ENCODE measurements at regions not wholly inside any gene's neighbourhood (a gene's known extent, or its start where the extent isn't known, plus 50 kb on each side); places are given as distances from the start of the nearest gene placed in this dataset.
"Not testable (repeated sequence)": the region's sequence is repeated elsewhere in the genome, so short reads cannot be mapped to it uniquely, and the experiment has no call there.

- ChIA-PET POLR2A (no interaction called here), CTCF (no interaction called here)
- ATAC-seq (no peak), DNase-seq (no peak)
- Mint-ChIP-seq H3K36me3 (ENCODE audit: low read depth) (no peaks in the 10 kb centered on the region), H3K4me3 (no peak overlapping the region), H3K27me3 (peaks cover 22% of the 10 kb centered on the region), H3K27ac (no peak overlapping the region), H3K9me3 (ENCODE audit: low read depth) (no peaks in the 10 kb centered on the region), H3K4me1 (no peaks in the 10 kb centered on the region)
- intact Hi-C loops (cut with DNase I, micrococcal nuclease) = no loop called here
Measured at GRCh38 chr17:37813751-37814150, 68.9 kb upstream of the HNF1B start.

- intact Hi-C loops (cut with DNase I, micrococcal nuclease); CTCF ChIA-PET; DNase-seq; H3K36me3 Mint-ChIP-seq (ENCODE audit: low read depth); ATAC-seq; H3K9me3 Mint-ChIP-seq (ENCODE audit: low read depth); H3K27ac Mint-ChIP-seq; H3K4me1 Mint-ChIP-seq; H3K4me3 Mint-ChIP-seq; POLR2A ChIA-PET; H3K27me3 Mint-ChIP-seq: not testable (repeated sequence)
Measured at GRCh38 chr17:37808846-37809245, 64.0 kb upstream of the HNF1B start.

GRCh38 chr17:37802712-37803416 lies 58.0 kb upstream of the HNF1B start:
- ATAC-seq (no peak), DNase-seq (no peak)
- Mint-ChIP-seq H3K4me3 (no peak overlapping the region), H3K27me3 (peaks cover 8% of the 10 kb centered on the region), H3K36me3 (ENCODE audit: low read depth) (no peaks in the 10 kb centered on the region), H3K4me1 (no peaks in the 10 kb centered on the region), H3K9me3 (ENCODE audit: low read depth) (no peaks in the 10 kb centered on the region), H3K27ac (no peak overlapping the region)
- ChIA-PET POLR2A (no interaction called here), CTCF (no interaction called here)
- intact Hi-C loops (cut with DNase I, micrococcal nuclease) = no loop called here

- peaks cover 11% of the 10 kb centered on the region for H3K27me3 Mint-ChIP-seq
- H3K27ac Mint-ChIP-seq = no peak overlapping the region
- no peaks in the 10 kb centered on the region for H3K9me3 Mint-ChIP-seq (ENCODE audit: low read depth)
- POLR2A ChIA-PET = no interaction called here
- CTCF ChIA-PET = no interaction called here
- H3K4me3 Mint-ChIP-seq = no peak overlapping the region
- H3K36me3 Mint-ChIP-seq (ENCODE audit: low read depth) = no peaks in the 10 kb centered on the region
- intact Hi-C loops (cut with DNase I, micrococcal nuclease) = no loop called here
- no peak for ATAC-seq
- DNase-seq = no peak
- H3K4me1 Mint-ChIP-seq = no peaks in the 10 kb centered on the region
Measured at GRCh38 chr17:37802061-37802595, 57.3 kb upstream of the HNF1B start.

GRCh38 chr17:37801171-37801570 lies 56.3 kb upstream of the HNF1B start:
- intact Hi-C loops (cut with DNase I, micrococcal nuclease) = no loop called here
- Mint-ChIP-seq H3K27me3 (peaks cover 11% of the 10 kb centered on the region), H3K36me3 (ENCODE audit: low read depth) (no peaks in the 10 kb centered on the region), H3K9me3 (ENCODE audit: low read depth) (no peaks in the 10 kb centered on the region), H3K4me1 (no peaks in the 10 kb centered on the region), H3K4me3 (no peak overlapping the region), H3K27ac (no peak overlapping the region)
- ATAC-seq = no peak
- no peak for DNase-seq
- ChIA-PET CTCF (interaction anchor here (1.1 kb wide), 1 partner anchor 9 kb away, joined by 4 read pairs; no protein-coding TSS in a partner anchor), POLR2A (no interaction called here)

- CTCF ChIA-PET = no interaction called here
- POLR2A ChIA-PET = no interaction called here
- DNase-seq (no peak), ATAC-seq (no peak)
- H3K4me1 Mint-ChIP-seq = no peaks in the 10 kb centered on the region
- H3K9me3 Mint-ChIP-seq (ENCODE audit: low read depth) = no peaks in the 10 kb centered on the region
- H3K27ac Mint-ChIP-seq = no peak overlapping the region
- peaks cover 7% of the 10 kb centered on the region for H3K27me3 Mint-ChIP-seq
- intact Hi-C loops (cut with DNase I, micrococcal nuclease) = loop anchor here in 1 of 2 experiments (10.0 kb wide), 1 partner anchor 422 kb away; the partner anchor contains the start of gene C17orf78
- no peaks in the 10 kb centered on the region for H3K36me3 Mint-ChIP-seq (ENCODE audit: low read depth)
- H3K4me3 Mint-ChIP-seq = no peak overlapping the region
Measured at GRCh38 chr17:37797206-37797605, 52.3 kb upstream of the HNF1B start.

GRCh38 chr17:37796076-37796475 lies 51.2 kb upstream of the HNF1B start:
- H3K4me1 Mint-ChIP-seq = no peaks in the 10 kb centered on the region
- CTCF ChIA-PET = no interaction called here
- H3K4me3 Mint-ChIP-seq = no peak overlapping the region
- intact Hi-C loops (cut with DNase I, micrococcal nuclease) = loop anchor here in 1 of 2 experiments (10.0 kb wide), 1 partner anchor 421 kb away; the partner anchor contains the start of gene C17orf78
- H3K36me3 Mint-ChIP-seq (ENCODE audit: low read depth) = no peaks in the 10 kb centered on the region
- H3K9me3 Mint-ChIP-seq (ENCODE audit: low read depth) = no peaks in the 10 kb centered on the region
- DNase-seq (no peak), ATAC-seq (no peak)
- peaks cover 4% of the 10 kb centered on the region for H3K27me3 Mint-ChIP-seq
- H3K27ac Mint-ChIP-seq = no peak overlapping the region
- POLR2A ChIA-PET = no interaction called here

Data from activated CD4-positive, alpha-beta T cell treated with anti-CD3 and anti-CD28 coated beads for 36 hours (primary cell).